Calu3 (cell line): ENCODE measurements at regions not wholly inside any gene's neighbourhood (a gene's known extent, or its start where the extent isn't known, plus 50 kb on each side); places are given as distances from the start of the nearest gene placed in this dataset.

Experiments
- BruUV-seq: library from RNA; stranded (reverse); fragments of 400-500 nt; replicated peaks from 2 replicates; lab custom pipeline; 2021; lab: Mats Ljungman, UMichigan
- CTCF ChIA-PET: fragments of 300-600 bp; sonication (Branson Sonifier 250); formaldehyde crosslinking; loops from one replicate; lab custom pipeline; 2022; ENCODE audit warnings: antibody characterized with exemption; lab: Charles Lee
- DNase-seq: peaks from one replicate; pipeline ENCODE4 v3.0.0; 2022
- H3K27ac Mint-ChIP-seq: one replicate; pipeline ENCODE4 v1.8.0; 2022; ENCODE audit warnings: mixed read lengths; ENCODE audit not compliant: unreplicated experiment
- H3K27me3 Mint-ChIP-seq: one replicate; pipeline ENCODE4 v1.8.0; 2022; ENCODE audit warnings: mixed read lengths; ENCODE audit not compliant: unreplicated experiment
- H3K36me3 Mint-ChIP-seq: one replicate; pipeline ENCODE4 v1.8.0; 2022; ENCODE audit warnings: mild to moderate bottlenecking, moderate library complexity, mixed read lengths; ENCODE audit not compliant: insufficient read depth, unreplicated experiment
- H3K4me1 Mint-ChIP-seq: one replicate; pipeline ENCODE4 v1.8.0; 2022; ENCODE audit warnings: mild to moderate bottlenecking, low read depth, mixed read lengths; ENCODE audit not compliant: unreplicated experiment
- H3K4me3 Mint-ChIP-seq: one replicate; pipeline ENCODE4 v1.8.0; 2022; ENCODE audit warnings: mild to moderate bottlenecking, low read depth, moderate library complexity, mixed read lengths; ENCODE audit not compliant: unreplicated experiment
- H3K9me3 Mint-ChIP-seq: one replicate; pipeline ENCODE4 v1.8.0; 2022; ENCODE audit warnings: low read depth, mixed read lengths; ENCODE audit not compliant: unreplicated experiment
- intact Hi-C: fragments of 100-400 bp; cut with micrococcal nuclease; formaldehyde crosslinking; loops from one replicate; pipeline ENCODE4 v1.10.0; 2022; ENCODE audit not compliant: unreplicated experiment
- TF ChIP-seq, protein P1 (sequence below): fragments of 200-600 bp; IDR thresholded peaks from one replicate; pipeline ENCODE4 v1.8.0; 2022; ENCODE audit warnings: antibody characterized with exemption; ENCODE audit not compliant: unreplicated experiment

DNA sequence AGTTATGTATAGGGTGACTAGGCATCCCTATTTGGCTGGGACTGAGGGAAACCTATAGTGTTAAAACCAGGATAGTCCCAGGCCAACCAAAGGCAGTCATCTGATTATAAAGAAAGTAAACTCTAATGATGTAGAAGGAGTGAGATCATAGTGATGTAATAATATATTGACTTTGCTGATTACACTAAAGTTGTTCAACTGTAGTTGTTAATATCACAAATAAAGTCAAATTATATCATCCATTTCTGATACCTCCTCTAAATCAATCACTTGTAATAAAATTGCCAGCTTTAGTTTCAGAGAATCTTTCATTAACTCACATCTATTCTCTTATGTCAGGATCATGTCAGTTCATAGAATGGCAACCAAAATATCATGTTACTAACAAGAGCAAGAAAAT lies 98.6 kb downstream of the FOXB1 start:
- Mint-ChIP-seq H3K9me3 (no peaks in the 10 kb centered on the region), H3K4me3 (no peak overlapping the region), H3K27ac (no peak overlapping the region), H3K4me1 (no peaks in the 10 kb centered on the region), H3K27me3 (peaks cover 26% of the 10 kb centered on the region), H3K36me3 (no peaks in the 10 kb centered on the region)
- no TSS peak for BruUV-seq
- TF ChIP-seq, protein P1, sequence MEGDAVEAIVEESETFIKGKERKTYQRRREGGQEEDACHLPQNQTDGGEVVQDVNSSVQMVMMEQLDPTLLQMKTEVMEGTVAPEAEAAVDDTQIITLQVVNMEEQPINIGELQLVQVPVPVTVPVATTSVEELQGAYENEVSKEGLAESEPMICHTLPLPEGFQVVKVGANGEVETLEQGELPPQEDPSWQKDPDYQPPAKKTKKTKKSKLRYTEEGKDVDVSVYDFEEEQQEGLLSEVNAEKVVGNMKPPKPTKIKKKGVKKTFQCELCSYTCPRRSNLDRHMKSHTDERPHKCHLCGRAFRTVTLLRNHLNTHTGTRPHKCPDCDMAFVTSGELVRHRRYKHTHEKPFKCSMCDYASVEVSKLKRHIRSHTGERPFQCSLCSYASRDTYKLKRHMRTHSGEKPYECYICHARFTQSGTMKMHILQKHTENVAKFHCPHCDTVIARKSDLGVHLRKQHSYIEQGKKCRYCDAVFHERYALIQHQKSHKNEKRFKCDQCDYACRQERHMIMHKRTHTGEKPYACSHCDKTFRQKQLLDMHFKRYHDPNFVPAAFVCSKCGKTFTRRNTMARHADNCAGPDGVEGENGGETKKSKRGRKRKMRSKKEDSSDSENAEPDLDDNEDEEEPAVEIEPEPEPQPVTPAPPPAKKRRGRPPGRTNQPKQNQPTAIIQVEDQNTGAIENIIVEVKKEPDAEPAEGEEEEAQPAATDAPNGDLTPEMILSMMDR, result no peak
- CTCF ChIA-PET, result no interaction called here
- intact Hi-C loops, result no loop called here
- DNase-seq, result no peak

DNA sequence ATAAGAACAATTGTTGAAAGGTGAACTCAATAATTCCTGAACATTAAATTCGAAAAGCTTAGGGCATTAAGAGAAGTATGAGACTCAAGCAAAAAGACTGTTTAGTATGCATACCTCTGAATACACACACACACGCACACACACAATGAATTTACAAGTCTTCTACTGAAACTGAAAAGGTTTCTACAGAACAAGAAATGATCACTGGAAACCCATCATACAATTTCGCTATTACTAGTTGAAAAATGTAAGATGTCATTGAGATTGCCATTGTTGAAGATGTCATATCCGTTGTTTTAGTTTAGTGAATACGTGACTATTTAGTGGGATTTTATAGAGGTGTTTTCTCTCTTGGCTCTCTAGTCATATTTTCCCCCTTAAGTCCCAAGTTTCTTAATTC lies 106.8 kb downstream of the FOXB1 start:
- no peak overlapping the region for H3K27ac Mint-ChIP-seq
- CTCF ChIA-PET, result no interaction called here
- H3K27me3 Mint-ChIP-seq, result peaks cover 23% of the 10 kb centered on the region
- BruUV-seq, result no TSS peak
- no peak overlapping the region for H3K4me3 Mint-ChIP-seq
- DNase-seq, result no peak
- intact Hi-C loops, result no loop called here
- TF ChIP-seq, protein P1, result no peak
- no peaks in the 10 kb centered on the region for H3K9me3 Mint-ChIP-seq
- H3K36me3 Mint-ChIP-seq, result no peaks in the 10 kb centered on the region
- peaks cover 7% of the 10 kb centered on the region for H3K4me1 Mint-ChIP-seq

DNA sequence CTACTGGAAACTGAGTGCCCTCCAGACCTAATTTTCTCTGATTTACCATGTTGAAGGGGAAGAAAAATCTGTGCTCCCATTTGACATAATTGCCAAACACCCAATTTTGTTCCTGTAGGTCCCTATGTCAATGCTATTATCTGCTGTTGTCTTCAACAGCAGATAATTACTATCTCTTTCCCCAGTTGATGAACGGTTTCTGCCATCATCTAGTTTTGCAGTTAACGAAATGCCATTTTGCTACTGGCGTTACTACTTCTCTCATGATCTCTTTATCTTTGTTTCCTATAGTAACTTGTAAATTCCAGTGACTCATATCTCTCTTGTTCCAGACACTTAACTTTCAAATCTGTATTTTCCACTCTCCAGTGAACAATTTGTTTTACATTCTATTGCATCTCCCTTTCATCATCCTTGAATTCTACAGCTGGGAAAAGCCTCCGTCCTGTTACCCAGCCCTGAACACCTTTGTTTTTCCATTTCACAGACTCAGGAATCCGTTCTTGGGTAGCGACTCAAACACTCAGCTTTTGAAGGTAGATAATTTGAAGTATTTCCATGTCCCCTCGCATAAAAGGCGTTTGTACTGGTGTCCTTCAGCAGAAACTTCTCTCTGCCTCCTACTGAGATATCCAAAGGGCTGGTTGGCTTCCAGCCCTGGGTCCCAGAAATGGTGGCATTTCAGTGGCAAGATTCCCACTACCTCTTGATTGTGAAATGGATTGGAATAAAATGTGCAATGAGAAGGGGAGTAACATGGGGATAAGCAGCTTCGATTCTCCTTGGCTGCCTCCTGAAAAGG lies 111.7 kb downstream of the FOXB1 start:
- Mint-ChIP-seq H3K4me1 (peaks cover 11% of the 10 kb centered on the region), H3K9me3 (no peaks in the 10 kb centered on the region), H3K27me3 (peaks cover 8% of the 10 kb centered on the region), H3K4me3 (no peak overlapping the region), H3K36me3 (no peaks in the 10 kb centered on the region), H3K27ac (peak overlapping the region; percentile 18)
- DNase-seq, result no peak
- TF ChIP-seq, protein P1, result no peak
- intact Hi-C loops, result no loop called here
- no TSS peak for BruUV-seq
- CTCF ChIA-PET, result no interaction called here

DNA sequence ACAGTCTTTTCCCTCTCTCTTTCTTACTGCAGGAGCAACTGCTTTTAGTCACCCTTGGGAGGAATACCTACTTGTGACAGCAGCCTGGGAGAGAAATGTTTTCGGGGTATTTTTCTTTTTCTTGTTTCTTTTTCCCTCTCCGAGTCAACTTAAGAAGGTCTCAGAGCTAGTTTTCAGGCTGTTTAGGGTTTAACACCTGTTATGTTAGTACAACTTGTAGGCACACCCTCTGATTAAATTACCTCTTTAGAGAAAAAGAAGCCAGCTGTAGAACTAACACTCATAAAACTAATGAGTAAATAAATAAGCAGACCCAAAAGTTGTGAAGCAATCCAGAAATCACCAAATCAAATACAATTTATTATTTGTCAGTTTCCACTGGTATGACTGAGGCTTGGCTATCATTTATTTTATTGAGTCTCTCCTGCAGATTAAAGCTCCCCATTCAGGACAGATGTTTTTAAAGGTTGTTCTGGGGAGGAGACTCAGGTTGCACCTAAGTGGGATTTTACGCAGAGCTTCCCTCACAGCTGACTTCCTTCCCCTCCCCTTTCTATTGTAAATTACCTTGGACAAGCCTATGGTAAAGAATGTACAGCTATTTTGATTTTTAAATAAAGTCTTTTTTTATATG lies 112.5 kb downstream of the FOXB1 start:
- Mint-ChIP-seq H3K27ac (no peak overlapping the region), H3K4me1 (peaks cover 11% of the 10 kb centered on the region), H3K36me3 (no peaks in the 10 kb centered on the region), H3K27me3 (peaks cover 8% of the 10 kb centered on the region), H3K9me3 (no peaks in the 10 kb centered on the region), H3K4me3 (no peak overlapping the region)
- CTCF ChIA-PET, result no interaction called here
- no peak for DNase-seq
- TF ChIP-seq, protein P1, result no peak
- no TSS peak for BruUV-seq
- intact Hi-C loops, result no loop called here
